ENCODE measurements at regions not wholly inside any gene's neighbourhood (a gene's known extent, or its start where the extent isn't known, plus 50 kb on each side); places are given as distances from the start of the nearest gene placed in this dataset.
"Not testable (repeated sequence)": the region's sequence is repeated elsewhere in the genome, so short reads cannot be mapped to it uniquely, and the experiment has no call there.

DNA sequence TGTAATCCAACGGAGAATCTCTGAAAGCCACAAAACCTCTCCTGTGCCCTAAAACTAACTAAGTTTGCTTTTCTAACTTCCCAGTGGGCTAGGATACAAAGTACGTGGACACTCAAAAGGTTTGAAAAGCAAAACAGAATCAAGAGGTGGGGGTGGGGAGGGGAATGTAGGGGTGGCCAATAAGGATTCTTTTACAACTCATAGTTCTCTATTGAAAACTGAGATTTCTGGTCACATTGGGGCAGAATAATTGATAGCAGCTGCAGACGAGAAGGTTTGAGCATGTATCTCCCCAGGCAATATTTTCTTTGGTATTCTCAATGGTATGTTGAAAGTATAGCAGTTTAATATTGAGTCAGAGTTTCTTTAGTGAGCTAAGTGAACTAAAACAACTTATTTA lies 376.7 kb upstream of the CITED2 start:
- no peak for DNase-seq (ENCODE audit: low read depth)

DNA sequence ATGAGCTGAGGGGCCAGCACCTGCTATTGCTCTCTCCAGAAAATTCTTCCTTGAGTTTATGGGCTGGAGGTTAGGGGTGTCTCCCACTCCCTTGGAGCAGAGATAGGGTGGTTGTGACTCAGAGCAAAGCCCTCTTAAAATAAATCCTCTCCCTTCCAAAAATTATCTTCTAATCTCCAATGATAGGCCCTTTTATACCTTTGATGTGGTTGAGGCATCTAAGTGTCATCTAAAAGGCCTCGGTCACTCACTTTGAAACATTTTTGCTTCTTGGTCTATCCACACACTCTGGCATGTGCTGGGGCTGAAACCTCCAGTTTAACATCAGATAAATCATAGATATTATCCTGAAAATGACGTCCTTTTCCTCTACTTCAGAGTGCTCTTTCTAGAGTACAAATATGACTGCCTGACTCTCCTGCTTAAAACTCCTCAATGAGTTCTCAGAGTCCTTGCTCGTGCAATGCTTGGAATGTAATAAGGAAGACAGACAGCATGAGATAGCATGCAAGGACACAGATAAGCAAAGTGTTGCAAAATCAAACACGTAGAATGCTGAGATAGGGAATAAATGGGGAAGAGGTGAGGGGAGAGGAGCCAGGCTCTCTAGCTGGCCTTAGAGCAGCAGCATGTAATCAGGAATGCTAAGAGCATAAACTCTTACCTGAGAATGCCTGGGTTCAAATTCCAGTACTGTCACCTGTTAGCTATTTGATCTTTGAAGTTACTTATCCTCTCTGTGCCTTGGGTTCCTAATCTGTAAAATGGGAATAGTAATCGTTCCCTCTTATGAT lies 374.1 kb upstream of the CITED2 start:
- DNase-seq (ENCODE audit: low read depth): no peak

DNA sequence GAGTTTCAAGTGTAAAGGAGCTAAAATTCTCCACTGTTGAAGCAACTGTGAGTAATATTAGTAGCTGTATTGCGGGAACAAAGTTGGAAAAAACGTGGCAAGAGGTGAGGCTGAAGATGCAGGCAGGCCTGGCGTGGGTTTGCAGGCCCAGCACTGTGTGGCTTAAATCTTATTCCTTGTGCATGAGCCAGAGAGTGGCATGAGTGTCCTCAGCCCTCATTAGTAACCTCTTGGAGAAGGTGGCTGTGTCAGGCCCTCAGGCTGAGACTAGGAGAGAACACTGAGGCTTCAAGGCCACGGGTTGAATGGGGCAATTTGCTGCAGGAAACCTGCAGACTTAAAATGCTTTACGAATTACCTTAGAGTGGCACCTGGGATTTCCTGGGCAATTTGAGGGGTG lies 372.7 kb upstream of the CITED2 start:
- no peak for DNase-seq (ENCODE audit: low read depth)

DNA sequence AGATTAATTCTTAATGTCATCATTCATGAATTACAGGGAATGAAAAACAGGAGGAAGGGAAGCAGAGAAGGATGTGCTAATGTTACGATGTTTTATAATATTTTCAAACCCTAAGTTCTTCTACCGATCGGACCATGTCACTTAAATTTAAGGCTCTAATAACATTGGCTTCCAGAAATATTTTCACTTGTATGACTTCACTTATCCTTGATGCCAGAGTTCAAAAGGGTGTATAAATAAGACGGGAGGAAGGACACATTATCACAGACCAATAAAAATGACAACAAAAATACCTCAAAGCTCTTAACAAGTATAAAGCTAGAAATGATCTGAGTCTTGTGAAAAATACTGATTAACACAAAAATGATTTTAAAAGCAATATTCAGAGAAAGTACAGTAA lies 370.4 kb upstream of the CITED2 start:
- no peak for DNase-seq (ENCODE audit: low read depth)

DNA sequence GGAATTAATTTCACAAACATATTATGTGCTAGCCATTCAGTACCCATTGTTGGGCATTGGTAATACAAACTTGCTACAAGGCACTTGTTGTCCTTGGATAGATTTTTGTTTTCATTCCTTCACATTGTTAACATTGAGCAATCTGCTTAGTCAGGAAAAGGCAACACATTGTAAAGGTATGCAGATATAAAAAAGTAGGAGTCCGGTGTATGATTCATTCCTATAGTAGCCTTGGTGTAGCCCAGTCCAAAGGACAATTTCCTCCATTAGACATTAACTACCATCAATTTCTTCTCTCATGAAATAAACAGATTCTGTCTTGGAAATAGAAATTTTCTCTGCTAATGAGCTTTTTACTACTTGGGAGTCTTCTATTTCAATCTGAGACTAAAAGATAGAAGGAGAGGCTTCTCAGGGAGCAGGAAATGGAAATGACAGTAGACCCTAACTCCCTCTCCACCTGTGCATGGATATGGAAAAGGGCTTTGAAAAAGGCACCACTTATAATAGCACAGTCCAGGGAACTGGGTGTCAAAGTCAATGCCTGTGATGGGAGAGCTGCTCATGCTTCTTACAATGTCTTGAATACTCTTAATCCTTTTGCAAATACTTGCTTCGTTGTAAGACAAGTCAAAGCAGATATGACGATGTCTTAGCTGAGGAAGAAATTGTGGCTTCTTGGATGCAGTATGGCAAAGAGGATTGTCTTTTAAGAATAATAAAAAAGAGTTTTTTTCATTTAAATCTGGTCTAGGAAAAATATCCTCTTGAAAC lies 369.4 kb upstream of the CITED2 start:
- DNase-seq (ENCODE audit: low read depth): no peak

DNA sequence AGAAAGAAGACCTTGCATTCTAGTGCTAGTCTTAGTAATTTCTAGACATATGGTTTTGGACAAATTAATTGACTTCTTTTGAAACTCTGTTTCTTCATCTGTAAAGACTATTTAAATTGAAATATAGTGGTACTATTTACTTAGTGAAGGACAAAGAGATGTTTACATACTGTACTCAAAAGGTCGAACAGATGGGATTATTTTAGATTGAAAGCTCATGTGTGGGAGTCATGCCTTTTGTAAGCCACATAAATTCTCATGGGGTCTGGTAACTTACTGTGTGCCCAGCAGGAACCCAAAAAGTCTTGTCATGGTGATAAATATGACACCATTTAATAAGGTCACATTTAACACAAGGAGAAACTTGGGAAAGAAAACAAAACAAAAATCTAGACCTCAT lies 368.2 kb upstream of the CITED2 start:
- no peak for DNase-seq (ENCODE audit: low read depth)

DNA sequence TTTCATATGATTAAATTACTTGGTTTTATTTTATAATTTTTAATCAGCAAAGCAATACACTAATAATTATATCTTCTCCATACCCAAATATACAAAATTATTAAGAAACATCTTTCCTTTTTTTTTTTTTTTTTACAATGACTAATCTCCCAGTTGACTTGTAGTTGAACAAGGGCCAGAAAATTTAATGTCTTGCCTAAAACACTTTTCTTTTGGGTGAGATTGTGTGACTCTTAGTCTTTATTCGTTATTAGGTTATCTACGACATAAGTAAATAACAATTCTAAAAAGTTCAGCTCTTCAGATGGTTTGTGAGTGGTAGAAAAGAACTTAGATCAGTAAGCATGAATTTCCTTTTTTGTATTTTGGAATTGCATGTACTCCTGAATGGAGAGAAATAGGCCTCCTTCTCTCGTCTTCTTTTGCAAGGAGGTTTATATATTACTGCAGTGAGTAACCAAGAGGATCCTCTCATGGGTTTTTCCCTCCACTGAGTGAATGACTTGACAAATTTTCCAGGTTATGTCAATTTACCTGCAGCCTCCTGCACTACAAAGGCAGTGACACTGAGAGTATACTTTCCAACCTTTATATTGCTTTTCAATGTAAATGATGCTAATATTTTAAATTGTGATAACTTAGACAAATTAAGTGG lies 364.5 kb upstream of the CITED2 start:
- no peak for DNase-seq (ENCODE audit: low read depth)

DNA sequence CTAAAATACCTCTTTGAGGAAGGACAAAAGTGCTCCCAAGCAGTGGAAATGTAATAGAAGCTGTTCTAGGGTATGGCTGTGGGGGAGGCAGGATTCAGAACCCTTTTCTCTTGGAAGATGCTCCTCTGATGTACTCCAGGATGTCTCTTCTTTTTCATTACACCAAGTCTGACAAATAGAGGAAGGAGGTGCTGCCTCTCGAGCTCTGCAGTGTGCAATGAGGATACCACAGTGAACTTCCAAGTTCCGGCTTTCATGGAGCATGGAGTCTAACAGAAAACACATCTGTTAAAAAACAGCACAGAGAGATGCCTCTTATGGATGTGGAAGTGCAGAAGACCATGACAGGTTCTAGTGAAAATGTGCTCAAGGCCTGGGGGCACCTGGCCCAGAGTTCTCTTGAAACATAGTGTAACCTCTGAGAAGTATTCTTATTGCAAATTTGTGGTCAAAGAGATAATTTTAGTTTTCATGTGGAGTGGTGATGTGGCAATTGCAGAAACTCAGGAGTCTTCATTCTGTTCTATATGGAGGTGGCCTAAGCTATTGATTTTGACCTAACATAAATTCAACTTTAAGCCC lies 362.0 kb upstream of the CITED2 start:
- DNase-seq (ENCODE audit: low read depth): no peak

DNA sequence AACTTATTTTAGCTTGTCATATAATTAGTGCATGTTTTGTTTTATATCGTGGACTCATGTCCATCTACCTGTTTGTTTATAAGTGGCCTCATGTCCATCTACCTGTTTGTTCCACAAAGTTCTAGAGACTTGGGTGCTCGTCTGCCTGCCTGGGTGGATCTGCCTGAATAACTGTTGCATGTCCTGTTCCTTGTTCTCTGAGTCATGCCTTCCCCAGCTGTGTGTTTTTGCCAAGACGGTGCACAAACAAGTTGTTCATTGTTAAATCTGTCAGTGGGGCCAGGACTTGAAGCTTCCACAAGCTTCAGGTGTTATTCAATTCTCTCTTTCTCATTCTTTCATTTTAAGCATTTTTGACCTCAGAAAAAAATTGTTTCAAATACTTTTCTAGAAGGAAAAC lies 358.0 kb upstream of the CITED2 start:
- DNase-seq (ENCODE audit: low read depth): no peak

DNA sequence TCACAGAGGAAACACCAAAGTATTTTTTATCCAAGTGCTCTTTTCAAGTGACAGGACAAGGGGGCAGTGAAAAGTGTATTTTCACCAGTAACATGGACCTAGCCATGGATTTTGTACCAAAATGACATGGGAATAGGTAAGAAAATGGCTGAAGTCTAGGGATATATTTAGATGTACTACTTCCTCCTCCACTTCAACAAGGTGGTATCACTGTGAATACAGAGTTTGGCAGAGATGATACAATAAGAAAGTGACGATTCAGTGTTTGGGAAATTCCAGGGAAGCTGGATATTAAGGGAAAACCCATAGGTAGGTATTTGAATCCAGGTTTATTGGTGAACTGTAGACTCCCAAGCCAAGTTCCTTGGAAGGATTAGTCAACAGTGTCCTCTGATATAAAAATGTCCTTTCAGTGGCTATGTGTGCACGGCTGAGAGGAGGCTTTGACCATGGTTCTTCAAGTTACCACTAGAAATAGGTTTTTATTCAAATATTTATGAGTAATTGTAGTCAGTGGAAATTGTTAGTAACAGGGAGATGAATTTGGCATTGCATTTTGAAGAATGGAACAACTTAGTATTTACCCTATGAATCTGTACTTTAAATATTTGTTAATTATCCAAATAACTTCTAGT lies 356.0 kb upstream of the CITED2 start:
- DNase-seq (ENCODE audit: low read depth): no peak

DNA sequence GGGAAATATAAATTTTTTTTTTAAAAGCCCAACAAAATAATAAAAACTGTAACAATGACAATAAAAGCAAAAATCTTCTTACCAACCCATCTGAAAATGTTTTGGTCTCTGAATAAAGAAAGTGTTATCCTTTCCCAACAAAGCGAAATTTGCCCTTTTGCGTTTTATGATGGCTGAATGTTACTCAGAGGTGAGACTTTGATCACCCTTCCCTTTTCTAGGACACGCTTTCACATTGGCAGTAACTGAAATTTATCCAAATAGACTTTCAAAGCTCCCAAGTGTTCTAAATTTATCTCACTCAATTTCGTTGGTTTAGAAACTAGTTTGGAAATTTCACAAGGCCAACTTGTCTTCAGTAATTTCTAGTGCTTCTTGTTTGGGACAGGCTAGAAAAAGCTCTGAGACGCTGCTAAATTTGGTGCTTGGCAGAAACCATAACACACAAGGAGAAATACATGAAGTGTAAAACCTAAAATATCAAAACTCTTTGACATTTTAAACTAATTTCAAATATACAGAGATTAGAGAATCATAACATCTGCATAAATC lies 354.5 kb upstream of the CITED2 start:
- no peak for DNase-seq (ENCODE audit: low read depth)

DNA sequence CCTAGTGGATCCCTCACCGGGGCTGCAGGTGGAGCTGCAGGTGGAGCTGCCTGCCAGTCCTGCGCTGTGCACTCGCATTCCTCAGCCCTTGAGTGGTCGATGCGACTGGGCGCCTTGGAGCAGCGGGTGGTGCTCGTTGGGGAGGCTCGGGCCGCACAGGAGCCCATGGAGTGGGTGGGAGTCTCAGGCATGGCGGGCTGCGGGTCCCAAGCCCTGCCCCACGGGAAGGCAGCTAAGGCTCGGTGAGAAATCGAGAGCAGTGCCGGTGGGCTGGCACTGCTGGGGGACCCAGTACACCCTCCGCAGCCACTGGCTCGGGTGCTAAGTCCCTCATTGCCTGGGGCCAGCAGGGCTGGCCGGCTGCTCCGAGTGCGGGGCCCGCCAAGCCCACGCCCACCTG lies 351.8 kb upstream of the CITED2 start:
- DNase-seq (ENCODE audit: low read depth): not testable (repeated sequence)

DNA sequence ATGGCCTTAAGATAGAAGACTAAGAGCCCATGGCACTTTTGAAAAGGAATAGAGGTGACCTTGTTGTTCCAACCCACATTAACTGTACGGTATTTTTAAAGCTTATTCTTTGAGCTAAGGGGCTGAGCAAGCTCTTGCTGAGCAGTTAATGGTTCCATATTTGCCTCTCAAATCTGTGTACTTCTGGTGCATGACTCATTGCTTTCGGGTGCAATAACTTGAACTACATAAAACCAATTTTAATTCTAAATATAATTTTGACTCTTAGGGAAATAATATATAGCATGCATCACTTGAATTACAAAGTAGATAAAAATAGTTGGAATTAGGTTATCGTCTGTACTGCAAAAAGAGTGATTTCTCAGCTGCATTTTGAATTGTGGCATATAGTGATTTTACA lies 348.1 kb upstream of the CITED2 start:
- no peak for DNase-seq (ENCODE audit: low read depth)

DNA sequence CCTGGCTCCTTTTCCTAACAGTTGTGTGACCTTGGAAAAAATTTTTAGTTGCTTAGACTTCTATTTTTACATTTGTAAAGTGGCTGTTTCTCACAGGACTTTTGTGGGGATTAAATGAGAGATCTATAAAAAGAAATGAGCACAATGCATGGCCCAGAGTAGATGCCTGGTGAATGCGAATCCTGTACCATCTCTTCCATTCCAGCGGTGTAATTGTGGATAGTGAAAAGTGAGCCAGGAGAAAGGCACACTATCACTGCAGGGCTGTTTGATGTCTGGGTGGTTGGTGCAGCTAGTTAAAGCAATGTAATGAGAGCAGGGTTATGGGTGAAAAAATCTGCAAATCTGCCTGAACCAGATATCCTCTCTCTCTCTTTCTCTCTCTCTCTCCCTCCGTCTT lies 347.5 kb upstream of the CITED2 start:
- DNase-seq (ENCODE audit: low read depth): no peak

DNA sequence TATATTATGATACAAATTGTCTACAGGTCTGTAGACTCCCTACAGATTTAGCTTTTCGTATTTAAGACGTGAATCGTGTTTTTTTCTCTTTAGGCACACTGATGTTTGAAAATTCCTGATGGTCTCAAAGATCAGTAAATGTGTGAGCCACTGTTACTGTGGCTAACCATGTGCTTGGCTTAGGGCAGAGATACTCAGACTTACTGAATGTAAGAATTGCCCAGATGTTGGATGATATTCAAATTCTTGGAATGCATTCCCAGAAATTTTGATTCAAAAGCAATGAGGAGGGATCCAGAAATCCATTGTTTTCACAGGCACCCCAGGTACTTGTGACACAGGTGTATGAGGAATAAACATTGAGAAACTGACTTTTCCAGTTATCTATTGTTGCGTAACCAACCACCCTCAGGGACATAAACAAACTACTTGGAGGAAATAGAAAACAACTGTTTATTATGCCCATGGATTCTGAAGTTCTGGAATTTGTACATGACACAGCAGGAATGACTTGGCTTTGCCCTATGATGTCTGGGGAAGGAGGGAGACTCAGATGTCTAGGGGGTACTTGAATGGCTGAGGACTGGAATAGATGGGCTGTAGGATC lies 339.6 kb upstream of the CITED2 start:
- no peak for DNase-seq (ENCODE audit: low read depth)

DNA sequence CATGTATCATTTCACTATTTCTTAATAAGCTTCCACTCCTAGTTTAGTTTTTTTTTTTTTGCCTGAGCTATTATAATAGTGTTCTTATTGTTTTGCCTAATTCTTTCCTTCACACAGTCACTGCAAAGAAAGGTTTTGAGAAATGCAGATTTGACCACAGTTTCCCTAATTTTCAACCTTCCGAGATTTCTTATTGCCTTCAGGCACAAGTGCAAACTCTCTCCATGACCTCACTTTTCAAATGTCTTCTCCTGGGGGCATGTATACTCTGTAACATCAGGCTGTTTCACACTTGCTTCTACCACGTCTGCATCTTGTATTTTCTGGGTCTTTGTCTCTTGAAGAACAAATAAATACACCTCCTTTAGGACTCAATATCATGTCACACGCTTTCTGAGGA lies 339.0 kb upstream of the CITED2 start:
- no peak for DNase-seq (ENCODE audit: low read depth)

DNA sequence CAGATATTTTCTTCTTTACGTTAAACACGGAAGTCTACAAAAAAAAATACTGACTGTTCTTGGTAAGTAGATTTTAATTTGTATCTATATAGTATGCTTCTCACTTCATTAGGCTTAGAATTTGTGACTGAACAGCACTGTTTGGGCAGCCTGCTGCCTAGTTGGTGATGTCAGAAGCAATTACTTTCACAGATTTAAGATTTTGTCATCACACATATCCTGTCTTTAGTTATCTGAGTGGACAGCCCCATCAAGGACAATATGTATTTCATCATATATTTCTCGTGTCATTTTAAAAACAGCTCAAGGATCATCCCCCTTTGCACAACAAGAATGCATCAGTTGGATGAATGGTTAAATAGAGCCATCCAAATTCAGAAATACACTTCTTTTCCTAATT lies 338.4 kb upstream of the CITED2 start:
- no peak for DNase-seq (ENCODE audit: low read depth)

DNA sequence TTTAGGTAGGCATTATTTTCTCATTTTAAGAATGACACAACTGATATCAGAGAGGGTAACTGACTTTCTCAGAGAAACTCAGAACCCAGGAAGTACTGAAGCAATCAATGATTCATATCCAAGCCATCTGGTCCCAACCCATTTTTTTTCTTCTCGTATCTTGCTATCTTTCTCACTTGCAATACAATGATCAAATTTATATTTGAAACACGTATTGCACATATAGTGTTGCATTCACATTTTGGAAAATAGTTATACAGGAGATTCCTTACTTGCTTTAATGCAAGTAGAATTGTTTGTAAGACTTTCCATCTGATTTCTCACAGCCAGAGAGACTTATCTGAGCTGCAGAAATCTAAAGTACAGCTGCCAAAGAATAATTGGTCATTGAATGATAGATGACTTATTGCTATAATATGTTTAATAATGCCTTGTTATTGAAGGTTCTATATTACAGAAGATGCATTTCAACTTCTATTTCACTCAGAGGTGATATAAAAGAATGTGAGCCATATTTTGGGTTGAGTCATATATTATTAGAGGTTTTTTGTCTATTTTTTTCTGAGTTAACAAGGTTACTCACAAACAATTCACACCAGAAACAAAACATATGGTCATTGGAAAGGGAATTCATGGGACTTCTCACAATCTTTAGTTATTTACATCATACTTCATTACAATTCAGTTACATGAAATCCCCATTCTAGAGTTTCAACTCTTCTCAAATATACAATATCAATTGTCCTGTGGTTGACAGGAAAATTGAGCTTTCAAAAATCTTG lies 337.5 kb upstream of the CITED2 start:
- no peak for DNase-seq (ENCODE audit: low read depth)

DNA sequence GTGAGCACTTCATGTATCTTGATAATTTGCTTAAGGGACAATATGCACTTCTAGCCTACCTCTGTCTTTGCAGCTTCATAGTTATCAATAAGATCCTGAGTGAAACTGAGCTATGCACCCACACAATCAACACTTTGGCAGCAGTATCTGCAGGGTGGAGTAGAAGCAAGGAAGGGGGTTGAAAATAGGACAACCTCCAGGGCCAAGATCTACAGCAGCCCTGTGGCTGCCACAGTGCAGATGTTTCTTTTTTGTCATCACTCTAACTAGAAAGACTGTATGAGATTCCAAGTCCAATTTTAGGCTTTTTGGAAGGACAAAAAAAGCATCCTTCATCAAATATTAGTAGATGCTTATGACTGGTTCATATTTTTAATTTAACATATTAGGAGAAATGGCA lies 336.1 kb upstream of the CITED2 start:
- DNase-seq (ENCODE audit: low read depth): no peak

DNA sequence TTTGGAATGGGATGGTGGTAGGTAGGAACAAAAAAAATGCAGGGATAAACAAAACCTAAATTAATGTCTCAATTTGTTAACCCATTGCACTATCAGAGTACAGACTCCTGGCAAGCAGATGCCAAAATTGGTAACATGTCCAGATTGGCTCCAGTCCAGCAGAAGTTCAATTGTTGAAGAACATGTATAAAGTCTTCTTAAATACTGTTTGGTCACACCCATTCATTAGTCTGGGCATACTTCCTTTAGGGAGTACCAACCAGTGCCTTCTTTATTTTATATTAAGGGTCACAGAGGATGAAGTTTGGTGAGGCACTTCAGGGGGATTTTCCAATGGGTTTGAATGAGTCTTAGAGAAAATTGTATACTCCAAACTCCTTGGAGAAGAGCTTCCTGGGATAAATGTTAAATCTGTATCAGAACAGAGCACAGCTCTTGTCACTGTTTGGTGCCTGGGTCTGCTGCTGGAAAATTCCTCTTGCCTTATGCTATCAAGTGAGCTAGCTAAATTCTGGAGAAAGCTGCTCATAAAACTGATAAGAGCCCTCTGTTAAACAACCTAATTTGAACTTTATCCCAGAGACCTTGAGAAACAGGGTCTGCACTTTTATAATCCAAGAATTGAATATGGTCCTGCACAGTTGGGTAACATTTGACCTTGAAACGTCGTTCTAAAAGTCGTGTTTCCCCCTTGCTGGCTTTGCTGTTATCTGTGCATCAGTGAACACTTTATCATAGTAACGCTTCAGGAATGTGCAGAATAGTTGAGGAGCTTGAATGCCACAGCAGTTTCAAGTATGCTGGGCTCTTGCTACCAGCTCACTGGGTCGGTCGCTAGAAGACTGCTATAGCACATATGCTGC lies 334.1 kb upstream of the CITED2 start:
- DNase-seq (ENCODE audit: low read depth): no peak
